HFF-Myc (cell line): ENCODE measurements at regions not wholly inside any gene's neighbourhood (a gene's known extent, or its start where the extent isn't known, plus 50 kb on each side); places are given as distances from the start of the nearest gene placed in this dataset.

Experiments
- DNase-seq: peaks from one replicate; pipeline ENCODE4 v3.0.0-alpha.2; 2011; ENCODE audit warnings: low read depth; ENCODE audit errors: extremely low read depth
- H3K4me3 ChIP-seq: replicated peaks from 2 replicates; pipeline ENCODE4 v1.5.1; 2011; ENCODE audit warnings: low read depth, mild to moderate bottlenecking, control low read depth, low read length
- CTCF ChIP-seq: IDR thresholded peaks from 2 replicates; pipeline ENCODE4 v1.5.1; 2012; ENCODE audit warnings: mild to moderate bottlenecking, low read depth, low read length, control low read depth; ENCODE audit errors: missing control alignments

DNA sequence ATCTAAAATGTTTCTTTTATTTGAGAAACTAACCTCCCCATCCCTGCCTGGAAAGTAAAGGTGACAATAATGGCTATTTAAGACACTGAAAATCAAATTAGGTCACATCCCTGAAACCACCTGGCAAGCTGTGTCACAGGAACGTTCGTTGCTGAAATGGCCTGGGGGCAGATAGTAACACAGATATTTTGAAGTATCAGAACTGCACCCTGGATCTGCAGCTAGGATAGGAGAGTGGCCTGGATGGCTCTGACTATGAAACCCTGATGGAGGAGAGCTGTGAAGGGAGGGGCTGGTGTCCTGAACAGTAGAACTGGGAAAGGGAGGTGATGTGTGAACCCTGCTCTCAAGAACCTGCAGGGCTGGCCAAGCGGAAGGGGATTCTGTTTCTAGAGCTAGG lies 648.3 kb upstream of the CFAP20DC start:
- no peak overlapping the region for H3K4me3 ChIP-seq
- DNase-seq, result no peak
- TF ChIP-seq CTCF, result no peak

- no peak for DNase-seq
- TF ChIP-seq CTCF, result no peak
- no peak overlapping the region for H3K4me3 ChIP-seq
These were observed 647.0 kb upstream of the CFAP20DC start for GRCh38 chr3:59696783-59697182.

- no peak for TF ChIP-seq CTCF
- DNase-seq, result no peak
These were observed 646.0 kb upstream of the CFAP20DC start for GRCh38 chr3:59695860-59696259.

GRCh38 chr3:59692117-59692516 lies 642.3 kb upstream of the CFAP20DC start:
- TF ChIP-seq CTCF, result no peak
- DNase-seq, result no peak
- H3K4me3 ChIP-seq, result no peak overlapping the region

More at GRCh38 chr3:59695860-59696259, 646.0 kb upstream of the CFAP20DC start:
- no peak overlapping the region for H3K4me3 ChIP-seq

- TF ChIP-seq CTCF, result no peak
- H3K4me3 ChIP-seq, result no peak overlapping the region
- no peak for DNase-seq
These were observed 641.1 kb upstream of the CFAP20DC start for GRCh38 chr3:59690886-59691285.

DNA sequence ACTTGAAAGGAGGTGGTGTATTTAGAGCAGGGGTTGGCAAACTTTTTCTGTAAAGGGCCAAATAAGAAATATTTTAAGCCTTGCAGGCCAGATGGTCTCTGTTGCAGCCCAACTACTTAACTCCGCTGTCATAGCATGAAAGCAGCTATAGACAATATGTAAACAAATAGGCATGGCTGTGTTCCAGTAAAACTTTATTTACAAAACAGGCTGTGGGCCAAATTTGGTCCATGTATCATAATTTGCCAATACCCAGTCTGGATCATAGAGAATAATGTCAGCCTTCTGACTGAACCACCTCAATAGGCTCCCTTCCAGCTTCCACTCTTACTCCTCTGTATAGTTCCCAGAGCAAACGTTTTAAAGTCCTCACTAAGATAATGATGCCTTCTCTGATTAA lies 638.8 kb upstream of the CFAP20DC start:
- TF ChIP-seq CTCF, result no peak
- no peak overlapping the region for H3K4me3 ChIP-seq
- no peak for DNase-seq

- H3K4me3 ChIP-seq, result no peak overlapping the region
- no peak for DNase-seq
- no peak for TF ChIP-seq CTCF
These were observed 635.6 kb upstream of the CFAP20DC start for GRCh38 chr3:59685432-59685831.
